ENCODE measurements at regions not wholly inside any gene's neighbourhood (a gene's known extent, or its start where the extent isn't known, plus 50 kb on each side); places are given as distances from the start of the nearest gene placed in this dataset.

- Histone ChIP-seq H3K27me3 (ENCODE audit: control insufficient read depth in 2 of 2, insufficient read depth in 2 of 2, low read length in 2 of 2) (no peaks in the 10 kb centered on the region), H2AFZ (ENCODE audit: low read depth, low read length) (no peak overlapping the region), H3K27ac (ENCODE audit: insufficient read depth, low read depth, low read length) (no peak overlapping the region), H3K4me3 (replicated peaks in 1 of 3; ENCODE audit: insufficient read depth in 1 of 3, low read depth in 1 of 3, low read length in 3 of 3) (no peak overlapping the region), H4K20me1 (replicated peaks; ENCODE audit: control insufficient read depth, extremely low read depth, insufficient read depth, low read length) (no peaks in the 10 kb centered on the region), H3K9me1 (replicated peaks; ENCODE audit: control insufficient read depth, extremely low read depth, insufficient read depth, low read length) (no peaks in the 10 kb centered on the region), H3K4me1 (ENCODE audit: control insufficient read depth, extremely low read depth, insufficient read depth, low read length) (no peaks in the 10 kb centered on the region), H3K9me3 (replicated peaks; ENCODE audit: control insufficient read depth, insufficient read depth, low read length) (no peaks in the 10 kb centered on the region), H3K79me2 (ENCODE audit: control insufficient read depth, insufficient read depth, low read length) (no peaks in the 10 kb centered on the region), H3K4me2 (ENCODE audit: insufficient read depth, low read length) (no peak overlapping the region), H3K9ac (replicated peaks; ENCODE audit: extremely low read depth, insufficient read depth, low read length) (no peak overlapping the region), H3K36me3 (ENCODE audit: control insufficient read depth in 2 of 2, extremely low read depth in 1 of 2, insufficient read depth in 2 of 2, low read length in 2 of 2) (no peaks in the 10 kb centered on the region)
- CTCF ChIA-PET, result no interaction called here
- FAIRE-seq (no peak), DNase-seq (ENCODE audit: low read depth, low spot score) (no peak)
- intact Hi-C loops (cut with micrococcal nuclease), result no loop called here
- dilution Hi-C loops (cut with MboI; ENCODE audit: extremely low pct_ligation_motif_present, low sequenced_read_pairs), result no loop called here
- POLR2A ChIA-PET, result no interaction called here
- no peak for TF ChIP-seq EZH2 (IDR thresholded peaks at IDR 0.05; ENCODE audit: borderline replicate concordance, low read depth, low read length, severe bottlenecking)
- TF ChIP-seq FOS (IDR thresholded peaks at IDR 0.05; ENCODE audit: borderline replicate concordance, insufficient read depth, low read length), result no peak
- TF ChIP-seq JUN (IDR thresholded peaks at IDR 0.05; ENCODE audit: borderline replicate concordance, insufficient read depth, insufficient read length, low read depth), result no peak
- TF ChIP-seq MYC (IDR thresholded peaks at IDR 0.05; ENCODE audit: low read depth, low read length), result no peak
- no peak for TF ChIP-seq GATA2 (IDR thresholded peaks at IDR 0.05; ENCODE audit: insufficient read depth, insufficient read length, low read depth, low read length)
- no peak for TF ChIP-seq POLR2A (IDR thresholded peaks at IDR 0.05; ENCODE audit: low read depth, low read length)
- no peak for TF ChIP-seq CTCF (IDR thresholded peaks at IDR 0.05; ENCODE audit: extremely low read depth in 1 of 2, insufficient read depth in 1 of 2, low read depth in 1 of 2, low read length in 2 of 2)
- no TSS peak for BruUV-seq (replicated peaks)
Measured at GRCh38 chr4:57488366-57489162, 378.4 kb upstream of the IGFBP7 start.

All from endothelial cell of umbilical vein (primary cell).